Stimulated activated effector memory CD8-positive, alpha-beta T cell treated with anti-CD3 and anti-CD28 coated beads, Interleukin-12 subunit alpha, Interleukin-12 subunit beta, amount 100 ng/mL, for 72 hours (primary cell): ENCODE measurements at regions not wholly inside any gene's neighbourhood (a gene's known extent, or its start where the extent isn't known, plus 50 kb on each side); places are given as distances from the start of the nearest gene placed in this dataset.
"Not testable (repeated sequence)": the region's sequence is repeated elsewhere in the genome, so short reads cannot be mapped to it uniquely, and the experiment has no call there.

Experiments used
- ATAC-seq: fragments of 150-1000 bp; cut with Tn5 transposase; 2 replicates; pipeline ENCODE4 v1.10.0; 2021
- DNase-seq, 2 donors: peaks; one replicate each; pipeline ENCODE4 v3.0.0; 2021 to 2022; ENCODE audit warnings: low spot score in 2 of 2
- H3K27ac Mint-ChIP-seq: one replicate; pipeline ENCODE4 v1.8.0; 2022; ENCODE audit warnings: mild to moderate bottlenecking, mixed read lengths
- H3K36me3 Mint-ChIP-seq: one replicate; pipeline ENCODE4 v1.8.0; 2022; ENCODE audit warnings: mild to moderate bottlenecking, mixed read lengths
- H3K4me1 Mint-ChIP-seq: one replicate; pipeline ENCODE4 v1.8.0; 2022; ENCODE audit warnings: mixed read lengths
- H3K4me3 Mint-ChIP-seq: one replicate; pipeline ENCODE4 v1.8.0; 2022; ENCODE audit warnings: mild to moderate bottlenecking, mixed read lengths
- H3K9me3 Mint-ChIP-seq: one replicate; pipeline ENCODE4 v1.8.0; 2022; ENCODE audit warnings: mixed read lengths

DNA sequence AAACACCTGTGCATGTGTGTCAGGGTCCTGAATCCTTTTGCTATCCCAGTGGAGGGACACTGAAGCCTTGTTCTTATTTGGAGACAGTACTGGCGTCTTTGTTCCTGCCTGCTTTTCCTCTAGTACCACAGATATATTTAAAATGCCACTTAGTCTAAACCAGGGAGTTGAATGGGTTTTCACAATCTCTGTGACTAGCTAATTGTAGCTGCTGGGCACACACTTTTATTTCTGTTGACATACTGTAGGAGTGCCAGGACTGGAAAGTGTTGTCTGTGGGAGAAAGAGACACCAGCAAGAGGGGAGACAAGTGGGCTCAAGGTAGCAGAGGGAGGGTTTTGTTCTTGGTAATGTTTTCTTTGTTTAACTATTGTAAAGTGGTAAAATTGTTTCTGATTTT is 174.0 kb upstream of the SV2C start:
- ATAC-seq, result no peak

DNA sequence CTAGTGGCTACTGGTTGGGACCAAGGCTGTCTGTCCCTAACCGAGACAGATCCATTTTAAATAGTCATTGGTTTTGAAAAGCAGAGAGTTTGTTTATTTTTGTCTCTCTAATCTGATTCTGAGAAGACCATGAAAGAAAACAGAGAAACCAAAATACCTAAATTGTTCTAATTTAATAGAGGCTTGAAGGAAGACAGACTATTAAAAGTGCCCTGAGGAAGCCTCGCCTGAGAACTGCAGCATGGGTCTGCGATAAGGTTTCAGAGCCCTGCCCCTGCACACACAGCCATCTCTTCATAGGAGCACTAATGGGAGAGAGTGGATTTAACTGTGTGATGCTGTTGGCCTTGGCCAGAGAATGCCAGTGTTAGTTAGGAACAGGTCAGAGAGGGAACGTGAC is 175.5 kb upstream of the SV2C start:
- Mint-ChIP-seq H3K36me3 (no peaks in the 10 kb centered on the region), H3K4me1 (no peaks in the 10 kb centered on the region), H3K27ac (no peak overlapping the region), H3K9me3 (no peaks in the 10 kb centered on the region), H3K4me3 (no peak overlapping the region)
- ATAC-seq (no peak), DNase-seq (no peak)

More for the DNA sequence above, 174.0 kb upstream of the SV2C start:
- Mint-ChIP-seq H3K36me3 (no peaks in the 10 kb centered on the region), H3K9me3 (no peaks in the 10 kb centered on the region), H3K27ac (no peak overlapping the region), H3K4me3 (no peak overlapping the region), H3K4me1 (no peaks in the 10 kb centered on the region)
- DNase-seq, result no peak

DNA sequence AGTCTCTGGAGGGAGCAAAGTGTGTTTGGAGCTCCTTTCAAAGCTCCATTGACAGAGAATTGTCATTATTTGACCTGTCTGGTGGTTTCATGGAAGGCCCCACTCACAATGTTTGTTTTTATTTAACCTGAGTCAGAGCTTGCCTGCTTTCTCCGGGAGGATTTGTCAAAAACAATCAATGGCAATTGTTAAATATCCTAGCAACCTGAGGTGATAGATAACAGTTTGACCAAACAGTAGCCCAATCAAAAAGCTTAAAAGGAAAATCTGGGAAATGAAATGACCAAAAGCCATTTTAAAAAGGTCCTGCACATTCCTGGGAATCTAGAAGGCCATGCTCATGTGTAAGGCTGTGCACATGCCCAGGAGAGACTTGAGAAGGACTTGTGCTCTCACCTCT is 177.2 kb upstream of the POC5 start:
- Mint-ChIP-seq H3K4me3 (no peak overlapping the region), H3K4me1 (no peaks in the 10 kb centered on the region), H3K36me3 (no peaks in the 10 kb centered on the region), H3K9me3 (peaks cover 6% of the 10 kb centered on the region), H3K27ac (no peak overlapping the region)
- ATAC-seq (no peak), DNase-seq (no peak)

DNA sequence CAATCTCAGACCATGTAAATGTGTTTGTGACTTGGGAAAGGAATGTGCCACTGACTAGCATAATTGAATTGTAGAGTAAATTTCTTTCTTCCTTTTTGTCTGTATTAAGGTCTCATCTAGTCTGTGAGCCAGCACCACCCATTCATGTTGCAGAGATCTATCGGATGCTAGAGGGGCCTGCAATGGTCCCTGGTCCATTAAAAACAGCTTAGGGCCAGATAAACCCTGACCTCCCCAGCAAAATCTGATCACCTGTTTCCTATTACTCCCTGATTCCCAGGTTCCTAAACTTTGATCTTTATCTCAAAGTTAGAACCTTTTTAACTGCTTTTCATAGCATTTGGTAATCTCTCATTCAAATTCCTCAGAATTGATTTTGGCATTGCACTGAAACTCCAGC is 174.5 kb upstream of the POC5 start:
- DNase-seq, result no peak
- Mint-ChIP-seq H3K4me1 (no peaks in the 10 kb centered on the region), H3K9me3 (peaks cover 3% of the 10 kb centered on the region), H3K27ac (no peak overlapping the region), H3K36me3 (no peaks in the 10 kb centered on the region), H3K4me3 (no peak overlapping the region)
- ATAC-seq, result no peak

DNA sequence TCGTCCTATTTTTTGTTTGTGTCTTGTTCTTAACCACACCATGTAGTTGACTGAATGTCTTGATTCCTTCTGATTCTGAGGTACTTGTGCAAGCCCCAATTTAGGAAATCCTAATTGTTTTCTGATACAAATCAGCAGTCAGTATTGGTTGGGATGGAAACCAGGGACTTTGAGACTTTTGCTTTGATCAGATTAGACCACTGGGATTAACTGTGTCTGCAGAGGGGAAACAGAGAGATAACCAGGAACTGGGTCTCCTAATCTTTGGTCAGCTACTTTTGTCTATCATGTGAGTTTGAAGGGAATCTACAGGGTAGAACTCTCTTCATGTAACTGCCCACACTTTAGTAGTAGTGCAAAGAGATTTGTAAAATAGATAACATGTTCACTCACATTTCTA is 173.8 kb upstream of the POC5 start:
- H3K36me3 Mint-ChIP-seq, result no peaks in the 10 kb centered on the region
- DNase-seq, result no peak
- no peaks in the 10 kb centered on the region for H3K4me1 Mint-ChIP-seq
- no peak overlapping the region for H3K27ac Mint-ChIP-seq
- ATAC-seq, result no peak
- H3K4me3 Mint-ChIP-seq, result no peak overlapping the region
- peaks cover 3% of the 10 kb centered on the region for H3K9me3 Mint-ChIP-seq

DNA sequence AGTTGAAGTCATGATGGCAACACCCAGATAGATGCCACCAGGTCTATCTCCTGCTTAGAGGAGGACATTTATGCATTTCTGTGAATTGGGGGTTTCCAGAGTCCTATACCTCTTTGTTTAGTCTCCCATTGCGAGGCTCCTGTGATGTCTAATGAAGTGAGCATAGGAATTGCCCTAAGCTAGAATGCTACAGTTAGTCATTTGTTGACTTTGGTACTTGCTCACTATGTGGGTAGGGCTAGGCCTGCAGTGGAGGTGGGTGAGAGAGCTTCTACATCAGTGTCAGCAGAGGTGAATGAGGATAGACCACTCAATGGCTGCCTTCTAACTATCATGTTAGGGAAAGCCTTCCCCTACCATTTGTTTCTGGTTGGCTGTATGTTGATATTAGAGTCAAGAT is 173.3 kb upstream of the POC5 start:
- peak; percentile 34 for ATAC-seq
- DNase-seq, result no peak
- Mint-ChIP-seq H3K4me3 (no peak overlapping the region), H3K27ac (no peak overlapping the region), H3K9me3 (peaks cover 3% of the 10 kb centered on the region), H3K4me1 (no peaks in the 10 kb centered on the region), H3K36me3 (no peaks in the 10 kb centered on the region)

DNA sequence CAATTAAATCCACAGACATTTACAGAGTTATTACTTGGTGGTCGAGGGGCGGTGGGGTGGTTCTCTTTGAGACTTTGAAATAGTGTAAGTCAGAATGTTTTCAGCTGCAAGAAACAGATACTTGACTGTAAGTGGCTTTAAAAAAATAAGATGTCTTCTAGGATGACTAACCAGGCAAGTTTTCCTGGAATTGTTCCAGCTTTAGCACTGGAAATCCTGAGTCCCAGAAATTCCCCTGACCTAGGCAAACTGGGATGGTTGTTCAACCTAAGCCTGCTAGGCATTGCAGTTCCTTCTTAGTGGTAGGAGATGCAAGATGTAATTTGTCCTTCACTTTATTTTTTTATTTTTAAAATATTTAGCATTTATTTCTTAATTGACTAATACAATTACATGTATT is 169.5 kb upstream of the POC5 start:
- Mint-ChIP-seq H3K36me3 (no peaks in the 10 kb centered on the region), H3K27ac (no peak overlapping the region), H3K9me3 (no peaks in the 10 kb centered on the region), H3K4me3 (no peak overlapping the region), H3K4me1 (no peaks in the 10 kb centered on the region)
- ATAC-seq (no peak), DNase-seq (no peak)

DNA sequence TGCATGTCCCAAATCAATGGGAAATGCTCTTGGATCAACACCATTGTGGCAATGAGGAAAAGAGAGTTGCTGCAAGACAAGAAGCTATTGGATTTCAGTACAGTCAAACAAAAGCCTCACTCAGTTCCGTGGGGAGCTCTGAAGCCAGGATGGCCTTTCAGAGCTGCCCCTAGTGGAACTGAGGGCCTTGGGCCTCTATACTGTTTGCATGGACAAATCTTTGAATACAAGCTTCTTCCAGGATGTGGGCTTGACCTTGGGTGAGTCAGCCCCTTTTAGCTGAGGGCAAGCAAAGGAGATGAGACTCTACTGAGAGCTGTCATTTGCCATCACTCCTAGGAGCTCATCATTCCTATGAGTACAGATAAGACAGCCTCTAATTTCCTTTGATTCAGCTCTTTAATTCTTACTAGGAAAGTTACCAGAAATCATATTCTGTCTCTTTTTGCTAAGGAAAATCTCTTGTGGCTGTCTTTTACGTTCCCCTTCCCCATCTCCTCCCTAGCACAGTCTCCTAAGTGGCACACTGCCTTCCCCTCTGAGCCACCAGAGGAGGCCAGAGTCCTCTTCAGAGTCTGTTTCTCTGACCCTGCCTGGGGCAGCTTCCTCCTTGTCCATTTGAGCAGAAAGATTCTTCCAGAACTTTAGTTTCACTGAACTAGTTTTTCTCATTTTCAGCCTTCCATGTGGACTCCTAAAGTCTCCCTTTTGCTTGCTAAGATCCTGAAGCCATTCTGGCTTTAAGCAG is 168.8 kb upstream of the POC5 start:
- no peak for DNase-seq
- Mint-ChIP-seq H3K36me3 (no peaks in the 10 kb centered on the region), H3K4me3 (no peak overlapping the region), H3K27ac (no peak overlapping the region), H3K9me3 (no peaks in the 10 kb centered on the region), H3K4me1 (no peaks in the 10 kb centered on the region)
- ATAC-seq, result peak; percentile 43

DNA sequence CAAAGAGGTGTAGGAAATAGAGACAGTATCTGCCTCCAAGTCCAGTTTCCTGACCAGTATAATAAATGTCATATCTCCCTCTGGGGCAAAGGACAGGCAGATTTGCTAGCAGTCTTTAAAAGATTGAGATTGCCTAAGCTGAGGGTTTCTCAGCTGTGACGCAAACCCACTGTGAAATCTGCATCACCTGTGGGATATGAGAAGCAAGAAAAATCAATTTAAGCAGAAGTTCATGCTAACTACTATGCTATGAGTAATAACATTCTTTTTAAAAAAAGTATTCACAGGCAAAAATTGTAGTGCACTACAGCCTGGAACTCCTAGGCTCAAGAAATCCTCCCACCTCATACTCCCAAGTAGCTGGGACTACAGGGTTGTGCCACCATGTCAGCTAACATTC is 168.1 kb upstream of the POC5 start:
- H3K36me3 Mint-ChIP-seq, result no peaks in the 10 kb centered on the region
- H3K9me3 Mint-ChIP-seq, result peaks cover 2% of the 10 kb centered on the region
- ATAC-seq (no peak), DNase-seq (no peak)
- H3K27ac Mint-ChIP-seq, result no peak overlapping the region
- H3K4me3 Mint-ChIP-seq, result no peak overlapping the region
- H3K4me1 Mint-ChIP-seq, result no peaks in the 10 kb centered on the region

DNA sequence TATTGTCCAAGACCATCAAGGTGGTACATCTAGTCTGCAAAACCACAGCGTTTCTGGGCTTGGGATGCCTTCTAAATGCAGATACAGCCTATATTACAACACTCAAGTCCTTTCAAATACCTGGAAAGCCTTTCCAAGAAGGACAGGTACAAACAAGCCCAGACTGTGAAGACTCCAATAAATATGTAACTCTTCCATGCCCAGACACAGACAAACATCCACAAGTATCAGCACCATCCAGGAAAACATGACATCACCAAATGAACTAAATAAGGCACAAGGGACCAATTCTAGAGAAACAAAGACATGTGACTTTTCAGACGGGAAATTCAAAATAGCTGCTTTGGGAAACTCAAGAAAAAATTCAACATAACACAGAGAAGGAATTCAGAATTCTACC is 152.7 kb upstream of the POC5 start:
- ATAC-seq, result no peak
- no peak overlapping the region for H3K4me3 Mint-ChIP-seq

DNA sequence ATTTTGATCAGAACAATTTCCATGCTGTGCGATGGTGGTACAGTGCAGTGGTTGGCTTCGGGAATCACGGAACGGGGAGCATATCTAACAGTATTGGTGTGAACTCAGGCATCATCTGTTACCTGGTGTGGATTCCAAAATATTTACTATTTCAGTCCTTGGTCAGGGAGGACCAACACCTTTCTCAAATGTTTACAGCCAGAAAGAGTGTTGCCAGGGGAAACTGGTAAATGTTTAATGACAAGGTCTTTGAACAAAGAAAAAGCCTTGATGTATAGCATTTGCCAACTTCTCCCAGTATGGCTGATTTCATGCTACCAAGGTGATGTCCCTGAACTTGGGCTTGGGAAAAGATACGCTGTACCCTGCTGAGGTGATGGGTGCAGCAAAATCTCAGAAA is 145.6 kb upstream of the POC5 start:
- Mint-ChIP-seq H3K4me1 (no peaks in the 10 kb centered on the region), H3K4me3 (no peak overlapping the region), H3K9me3 (no peaks in the 10 kb centered on the region), H3K36me3 (no peaks in the 10 kb centered on the region), H3K27ac (no peak overlapping the region)
- ATAC-seq, result no peak
- DNase-seq, result no peak

More for the DNA sequence above, 152.7 kb upstream of the POC5 start:
- no peak for DNase-seq
- Mint-ChIP-seq H3K36me3 (no peaks in the 10 kb centered on the region), H3K4me1 (no peaks in the 10 kb centered on the region), H3K9me3 (no peaks in the 10 kb centered on the region), H3K27ac (no peak overlapping the region)

DNA sequence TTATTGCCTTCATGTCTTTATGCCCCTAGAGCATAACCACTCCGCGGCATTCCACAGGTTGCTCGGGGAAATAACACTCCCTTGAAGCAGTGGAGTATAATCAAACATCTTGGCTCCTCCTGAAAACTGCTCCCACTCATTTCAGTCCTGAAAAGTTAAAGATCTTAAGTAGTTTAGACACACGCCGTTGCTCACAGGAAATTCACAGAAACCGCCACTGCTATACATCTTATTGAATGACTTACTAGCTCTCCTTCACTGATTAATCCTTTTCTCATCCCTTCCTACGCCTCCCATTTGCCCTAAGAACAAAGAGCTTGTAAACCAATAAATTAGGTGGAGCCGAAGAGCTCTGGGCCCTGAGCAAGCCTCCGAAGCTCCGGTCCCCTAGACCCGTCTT is 142.4 kb upstream of the POC5 start:
- H3K36me3 Mint-ChIP-seq, H3K9me3 Mint-ChIP-seq, DNase-seq, H3K4me3 Mint-ChIP-seq, ATAC-seq, H3K27ac Mint-ChIP-seq, H3K4me1 Mint-ChIP-seq: not testable (repeated sequence)

DNA sequence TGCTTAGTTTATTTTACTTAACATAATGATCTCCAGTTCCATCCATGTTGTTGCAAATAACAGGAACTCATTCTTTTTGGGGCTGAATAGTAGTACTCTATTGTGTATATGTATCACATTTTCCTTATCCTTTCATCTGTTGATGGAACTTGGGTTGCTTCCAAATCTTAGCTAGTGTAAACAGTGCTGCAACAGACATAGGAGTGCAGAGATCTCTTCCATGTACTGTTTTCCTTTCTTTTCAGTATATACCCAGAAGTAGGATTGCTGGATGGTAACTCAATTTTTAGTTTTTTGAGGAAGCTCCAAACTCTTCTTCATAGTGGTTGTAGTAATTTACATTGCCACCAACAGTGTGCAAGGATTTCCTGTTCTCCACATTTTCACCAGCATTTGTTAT is 138.8 kb upstream of the POC5 start:
- no peaks in the 10 kb centered on the region for H3K9me3 Mint-ChIP-seq
- no peaks in the 10 kb centered on the region for H3K4me1 Mint-ChIP-seq
- no peak for DNase-seq
- no peak overlapping the region for H3K27ac Mint-ChIP-seq
- no peak for ATAC-seq
- H3K4me3 Mint-ChIP-seq, result no peak overlapping the region
- no peaks in the 10 kb centered on the region for H3K36me3 Mint-ChIP-seq

DNA sequence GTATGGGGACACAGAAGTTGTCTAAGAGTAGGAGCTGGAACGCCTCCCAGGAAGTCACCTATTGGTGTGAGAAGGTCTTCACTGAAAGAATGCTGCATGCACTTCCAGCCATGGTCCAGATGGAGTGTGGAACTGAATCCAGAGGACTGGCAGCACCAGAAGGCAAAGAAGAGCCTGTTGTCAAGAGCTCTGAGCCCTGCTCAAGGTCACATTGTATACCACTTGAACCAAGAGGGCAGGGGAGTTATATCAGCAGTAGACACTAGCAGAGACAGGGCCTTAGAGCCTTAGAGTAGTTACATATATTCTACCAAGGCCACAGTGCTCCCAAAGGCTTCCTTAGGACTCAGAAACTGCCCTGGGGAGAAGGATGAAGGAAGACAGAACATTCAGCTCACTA is 130.8 kb upstream of the POC5 start:
- Mint-ChIP-seq H3K36me3 (no peaks in the 10 kb centered on the region), H3K4me3 (no peak overlapping the region), H3K9me3 (no peaks in the 10 kb centered on the region), H3K27ac (no peak overlapping the region), H3K4me1 (no peaks in the 10 kb centered on the region)
- no peak for ATAC-seq
- DNase-seq, result no peak

DNA sequence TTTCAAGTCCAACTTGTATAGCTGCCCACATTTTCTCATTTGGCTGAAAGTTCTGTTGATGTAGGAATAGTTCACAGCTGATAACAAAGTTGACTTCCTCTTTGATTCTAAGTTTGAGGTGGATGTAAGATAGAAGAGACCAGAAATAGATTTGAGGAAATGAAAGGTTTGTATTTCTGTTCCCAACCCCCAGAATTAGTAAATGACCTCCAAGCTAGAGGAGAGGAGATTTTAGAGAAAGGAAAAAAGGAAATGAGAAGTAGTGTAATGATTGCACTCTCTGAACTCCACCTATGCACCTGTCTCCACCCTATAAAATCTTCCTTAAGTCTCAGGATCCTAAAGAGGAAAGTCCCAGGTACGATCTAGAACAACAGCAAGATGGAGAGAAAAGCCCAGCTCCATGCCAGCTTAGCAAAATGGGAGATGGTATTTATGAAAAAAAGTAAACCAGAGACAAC is 130.4 kb upstream of the POC5 start:
- Mint-ChIP-seq H3K9me3 (no peaks in the 10 kb centered on the region), H3K27ac (no peak overlapping the region), H3K4me3 (no peak overlapping the region), H3K36me3 (no peaks in the 10 kb centered on the region), H3K4me1 (no peaks in the 10 kb centered on the region)
- DNase-seq (no peak), ATAC-seq (no peak)

DNA sequence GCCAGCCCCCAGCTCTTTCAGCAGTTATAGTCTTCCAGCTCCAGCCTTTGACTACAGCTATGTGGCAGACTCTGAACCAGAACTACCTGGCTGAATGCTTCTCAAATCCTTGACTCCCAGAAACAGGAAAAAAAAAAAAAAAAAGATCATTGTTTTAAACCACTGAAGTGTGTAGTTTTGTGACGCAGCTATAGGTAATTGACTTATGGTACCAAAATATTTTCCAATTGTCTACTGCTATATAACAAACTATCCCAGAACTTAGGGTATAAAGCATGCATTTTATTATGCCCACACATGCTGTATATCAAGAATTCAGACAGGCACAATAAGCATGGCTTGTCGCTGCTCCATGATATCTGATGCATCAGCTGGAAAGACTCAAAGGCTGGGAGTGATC is 127.1 kb upstream of the POC5 start:
- H3K36me3 Mint-ChIP-seq, result no peaks in the 10 kb centered on the region
- no peak overlapping the region for H3K27ac Mint-ChIP-seq
- H3K4me3 Mint-ChIP-seq, result no peak overlapping the region
- H3K9me3 Mint-ChIP-seq, result peaks cover 5% of the 10 kb centered on the region
- ATAC-seq (no peak), DNase-seq (no peak)
- no peaks in the 10 kb centered on the region for H3K4me1 Mint-ChIP-seq

DNA sequence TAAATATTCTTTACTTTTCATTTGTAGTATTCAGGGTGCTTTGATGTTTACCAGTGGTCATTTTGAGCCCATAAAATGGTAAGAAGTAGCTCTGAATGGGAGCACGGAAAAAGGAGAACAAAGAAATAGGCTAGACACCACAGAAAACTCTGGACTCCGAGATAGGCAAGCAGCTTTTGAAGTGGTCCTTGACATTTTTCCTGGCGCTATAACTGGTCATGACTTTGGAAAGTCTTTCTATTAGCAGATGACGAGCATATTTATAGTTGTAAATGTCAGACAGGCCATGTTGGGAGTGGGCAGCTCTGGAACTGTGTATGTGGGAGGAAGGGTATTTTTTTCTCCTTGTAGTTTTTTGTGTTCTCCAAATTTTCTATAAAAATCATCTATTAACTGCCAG is 126.1 kb upstream of the POC5 start:
- Mint-ChIP-seq H3K4me1 (no peaks in the 10 kb centered on the region), H3K27ac (no peak overlapping the region), H3K9me3 (peaks cover 5% of the 10 kb centered on the region), H3K36me3 (no peaks in the 10 kb centered on the region), H3K4me3 (no peak overlapping the region)
- DNase-seq (no peak), ATAC-seq (no peak)
